ENCODE measurements at regions not wholly inside any gene's neighbourhood (a gene's known extent, or its start where the extent isn't known, plus 50 kb on each side); places are given as distances from the start of the nearest gene placed in this dataset.

DNA sequence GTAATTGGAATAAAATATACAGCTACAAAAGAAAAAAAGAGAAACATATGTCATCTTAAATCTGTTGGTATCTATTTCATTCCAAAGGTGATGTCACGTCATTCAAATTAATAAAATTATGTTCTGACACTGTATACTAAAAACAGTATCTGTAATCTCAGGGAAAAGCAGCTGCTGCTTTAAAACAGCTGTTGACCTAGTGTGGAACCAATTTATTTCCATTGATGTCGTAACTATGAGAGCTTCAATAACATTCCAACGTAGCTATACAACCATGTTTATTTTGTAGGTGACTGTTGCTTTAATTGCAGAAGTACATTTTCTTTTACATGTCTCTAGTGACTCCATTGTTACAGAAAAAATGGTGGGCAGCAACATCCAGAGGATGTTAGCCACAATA lies 571.7 kb downstream of the RPS29 start:
- CTCF ChIA-PET, result no interaction called here
- no peak overlapping the region for H3K4me3 Mint-ChIP-seq
- ATAC-seq (ENCODE audit: low read depth) (no peak), DNase-seq (no peak)
- intact Hi-C loops (cut with micrococcal nuclease), result no loop called here
- H3K4me1 Mint-ChIP-seq, result peaks cover 32% of the 10 kb centered on the region
- H3K36me3 Mint-ChIP-seq (ENCODE audit: low read depth), result no peaks in the 10 kb centered on the region
- H3K27me3 Mint-ChIP-seq, result no peaks in the 10 kb centered on the region
- TF ChIP-seq, protein P1, sequence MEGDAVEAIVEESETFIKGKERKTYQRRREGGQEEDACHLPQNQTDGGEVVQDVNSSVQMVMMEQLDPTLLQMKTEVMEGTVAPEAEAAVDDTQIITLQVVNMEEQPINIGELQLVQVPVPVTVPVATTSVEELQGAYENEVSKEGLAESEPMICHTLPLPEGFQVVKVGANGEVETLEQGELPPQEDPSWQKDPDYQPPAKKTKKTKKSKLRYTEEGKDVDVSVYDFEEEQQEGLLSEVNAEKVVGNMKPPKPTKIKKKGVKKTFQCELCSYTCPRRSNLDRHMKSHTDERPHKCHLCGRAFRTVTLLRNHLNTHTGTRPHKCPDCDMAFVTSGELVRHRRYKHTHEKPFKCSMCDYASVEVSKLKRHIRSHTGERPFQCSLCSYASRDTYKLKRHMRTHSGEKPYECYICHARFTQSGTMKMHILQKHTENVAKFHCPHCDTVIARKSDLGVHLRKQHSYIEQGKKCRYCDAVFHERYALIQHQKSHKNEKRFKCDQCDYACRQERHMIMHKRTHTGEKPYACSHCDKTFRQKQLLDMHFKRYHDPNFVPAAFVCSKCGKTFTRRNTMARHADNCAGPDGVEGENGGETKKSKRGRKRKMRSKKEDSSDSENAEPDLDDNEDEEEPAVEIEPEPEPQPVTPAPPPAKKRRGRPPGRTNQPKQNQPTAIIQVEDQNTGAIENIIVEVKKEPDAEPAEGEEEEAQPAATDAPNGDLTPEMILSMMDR (IDR thresholded peaks at IDR 0.05), result no peak
- H3K27ac Mint-ChIP-seq, result no peak overlapping the region
- H3K9me3 Mint-ChIP-seq, result no peaks in the 10 kb centered on the region
- POLR2A ChIA-PET, result no interaction called here

DNA sequence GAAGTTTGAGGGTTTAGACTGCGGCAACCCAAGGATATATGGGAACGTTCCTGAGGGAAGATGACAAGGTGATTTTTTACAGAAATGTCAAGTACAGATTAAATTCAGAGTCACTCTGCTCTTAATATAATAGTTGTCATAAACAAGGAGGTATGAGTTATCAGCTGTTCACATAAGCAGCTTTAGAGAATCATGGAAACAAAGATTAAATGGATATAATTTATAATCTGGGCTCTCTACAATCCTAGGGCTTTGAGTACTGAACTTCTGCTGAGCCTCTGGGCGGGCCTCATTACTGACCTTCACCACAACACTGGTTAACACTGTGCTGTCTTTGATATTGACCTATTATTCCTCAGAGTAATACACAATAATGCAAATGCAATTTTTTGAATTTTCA lies 577.8 kb downstream of the RPS29 start:
- Mint-ChIP-seq H3K9me3 (no peaks in the 10 kb centered on the region), H3K27ac (no peak overlapping the region), H3K4me1 (no peaks in the 10 kb centered on the region), H3K4me3 (no peak overlapping the region), H3K36me3 (ENCODE audit: low read depth) (no peaks in the 10 kb centered on the region), H3K27me3 (no peaks in the 10 kb centered on the region)
- CTCF ChIA-PET, result no interaction called here
- intact Hi-C loops (cut with micrococcal nuclease), result no loop called here
- ATAC-seq (ENCODE audit: low read depth) (no peak), DNase-seq (no peak)
- TF ChIP-seq, protein P1 (IDR thresholded peaks at IDR 0.05), result no peak
- POLR2A ChIA-PET, result no interaction called here

DNA sequence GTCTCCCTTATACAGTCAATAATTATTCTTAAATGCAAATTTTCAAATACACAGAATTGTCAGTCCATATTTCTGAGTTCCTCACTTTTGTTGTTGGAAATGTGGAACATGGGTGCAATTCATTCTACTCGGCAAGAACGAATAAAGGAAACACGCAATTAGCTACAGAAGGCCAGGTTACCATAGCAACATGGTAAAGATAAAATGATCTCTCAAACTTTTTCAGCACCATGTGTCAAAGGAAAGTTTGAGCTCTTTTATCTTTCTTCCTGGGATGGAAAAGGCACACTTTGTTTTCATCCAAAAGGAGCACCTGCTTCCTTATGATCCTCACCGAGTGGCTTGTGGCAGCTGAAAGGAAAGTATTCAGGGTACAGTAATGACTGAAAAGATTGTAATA lies 595.0 kb downstream of the RPS29 start:
- intact Hi-C loops (cut with micrococcal nuclease), result no loop called here
- ATAC-seq (ENCODE audit: low read depth) (no peak), DNase-seq (no peak)
- no peaks in the 10 kb centered on the region for H3K36me3 Mint-ChIP-seq (ENCODE audit: low read depth)
- H3K4me3 Mint-ChIP-seq, result no peak overlapping the region
- H3K4me1 Mint-ChIP-seq, result no peaks in the 10 kb centered on the region
- H3K27me3 Mint-ChIP-seq, result no peaks in the 10 kb centered on the region
- POLR2A ChIA-PET, result no interaction called here
- CTCF ChIA-PET, result no interaction called here
- TF ChIP-seq, protein P1 (IDR thresholded peaks at IDR 0.05), result no peak
- H3K9me3 Mint-ChIP-seq, result no peaks in the 10 kb centered on the region
- no peak overlapping the region for H3K27ac Mint-ChIP-seq

DNA sequence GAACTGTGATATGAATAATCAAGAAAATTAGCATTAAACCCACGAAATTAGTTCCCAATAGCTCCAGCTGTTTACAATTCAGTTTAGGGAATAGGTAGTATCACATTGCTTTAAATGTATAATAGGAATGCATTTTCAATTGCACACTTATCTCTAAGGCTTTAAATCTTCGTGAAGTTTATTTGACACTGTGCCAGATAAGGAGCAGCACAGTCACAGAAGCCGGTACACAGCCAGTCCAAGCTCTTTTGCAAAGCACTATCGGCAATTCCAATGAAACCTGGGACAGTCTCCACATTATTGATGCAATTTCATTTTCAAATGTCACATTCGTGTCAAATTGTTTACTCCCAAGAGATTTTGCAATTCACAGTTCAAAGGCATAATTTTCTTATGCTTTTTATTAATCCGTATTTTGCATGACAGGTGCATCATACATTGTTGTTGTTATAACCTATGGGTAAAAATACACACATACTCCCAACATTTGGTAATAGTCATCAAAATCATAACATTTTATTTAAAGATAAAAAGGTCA lies 602.8 kb downstream of the RPS29 start:
- TF ChIP-seq, protein P1 (IDR thresholded peaks at IDR 0.05), result no peak
- Mint-ChIP-seq H3K4me1 (no peaks in the 10 kb centered on the region), H3K9me3 (no peaks in the 10 kb centered on the region), H3K27me3 (no peaks in the 10 kb centered on the region), H3K36me3 (ENCODE audit: low read depth) (no peaks in the 10 kb centered on the region), H3K27ac (no peak overlapping the region), H3K4me3 (no peak overlapping the region)
- ChIA-PET CTCF (interaction anchor here (0.9 kb wide), 1 partner anchor 10 kb away, joined by 3 read pairs; no protein-coding TSS in a partner anchor), POLR2A (no interaction called here)
- ATAC-seq (ENCODE audit: low read depth) (no peak), DNase-seq (no peak)
- intact Hi-C loops (cut with micrococcal nuclease), result no loop called here

DNA sequence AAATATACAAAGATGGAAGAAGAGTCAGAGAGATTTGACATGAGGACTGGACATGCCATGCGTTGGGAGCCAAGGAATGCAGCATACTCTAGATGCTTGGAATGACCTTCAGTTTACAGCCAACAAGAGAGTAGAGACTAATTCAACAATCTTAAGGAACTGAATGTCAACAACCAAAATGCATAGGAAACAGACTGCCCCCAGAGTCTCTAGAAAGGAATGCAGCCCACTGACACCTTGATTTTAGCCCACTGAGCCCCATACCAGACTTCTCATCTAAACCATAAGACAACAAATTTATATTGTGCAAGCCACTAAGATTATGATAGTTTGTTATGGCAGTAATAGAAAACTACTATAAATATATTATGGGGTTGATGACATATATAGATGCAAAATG lies 611.2 kb downstream of the RPS29 start:
- peaks cover 1% of the 10 kb centered on the region for H3K27me3 Mint-ChIP-seq
- no peaks in the 10 kb centered on the region for H3K4me1 Mint-ChIP-seq
- no peaks in the 10 kb centered on the region for H3K9me3 Mint-ChIP-seq
- ATAC-seq (ENCODE audit: low read depth) (no peak), DNase-seq (no peak)
- intact Hi-C loops (cut with micrococcal nuclease), result loop anchor here (5.0 kb wide), 1 partner anchor 42 kb away; no protein-coding TSS in a partner anchor
- POLR2A ChIA-PET, result no interaction called here
- TF ChIP-seq, protein P1 (IDR thresholded peaks at IDR 0.05), result no peak
- H3K4me3 Mint-ChIP-seq, result no peak overlapping the region
- H3K27ac Mint-ChIP-seq, result no peak overlapping the region
- CTCF ChIA-PET, result no interaction called here
- no peaks in the 10 kb centered on the region for H3K36me3 Mint-ChIP-seq (ENCODE audit: low read depth)
